Lower leg skin (tissue), 3 donors: ENCODE measurements at regions not wholly inside any gene's neighbourhood (a gene's known extent, or its start where the extent isn't known, plus 50 kb on each side); places are given as distances from the start of the nearest gene placed in this dataset.

Source experiments
- CTCF ChIP-seq, 3 donors: fragments of 450-650 bp; IDR thresholded peaks; one replicate each; pipeline ENCODE4 v1.5.1; 2016; ENCODE audit warnings: antibody characterized with exemption in 3 of 3, mild to moderate bottlenecking in 3 of 3, moderate library complexity in 2 of 3
- POLR2A ChIP-seq, 2 donors: fragments of 450-650 bp; IDR thresholded peaks; one replicate each; pipeline ENCODE4 v1.6.1; 2016 to 2017; ENCODE audit warnings: antibody characterized with exemption in 2 of 2, mild to moderate bottlenecking in 1 of 2, moderate library complexity in 1 of 2

- no peak for TF ChIP-seq CTCF (IDR thresholded peaks at IDR 0.05)
- TF ChIP-seq POLR2A (IDR thresholded peaks at IDR 0.05), result no peak
Measured at GRCh38 chr2:225270861-225271260, 128.6 kb upstream of the NYAP2 start.
